Ishikawa (cell line): ENCODE measurements at regions not wholly inside any gene's neighbourhood (a gene's known extent, or its start where the extent isn't known, plus 50 kb on each side); places are given as distances from the start of the nearest gene placed in this dataset.

Experiments used
- CEBPB ChIP-seq: IDR thresholded peaks from 2 replicates; pipeline ENCODE4 v1.6.1; 2012
- CREB1 ChIP-seq: IDR thresholded peaks from 2 replicates; pipeline ENCODE4 v1.6.1; 2012; ENCODE audit warnings: low read depth
- EGR1 ChIP-seq: IDR thresholded peaks from 2 replicates; pipeline ENCODE4 v1.6.1; 2012
- EP300 ChIP-seq: IDR thresholded peaks from 2 replicates; pipeline ENCODE4 v1.6.1; 2012; ENCODE audit warnings: borderline replicate concordance
- FOXM1 ChIP-seq: IDR thresholded peaks from 2 replicates; pipeline ENCODE4 v1.6.1; 2012; ENCODE audit warnings: low read depth, borderline replicate concordance
- NFIC ChIP-seq: IDR thresholded peaks from 2 replicates; pipeline ENCODE4 v1.6.1; 2012
- RAD21 ChIP-seq: IDR thresholded peaks from 2 replicates; pipeline ENCODE4 v1.6.1; 2012; ENCODE audit warnings: low read depth
- TAF1 ChIP-seq: IDR thresholded peaks from 2 replicates; pipeline ENCODE4 v1.6.1; 2012; ENCODE audit warnings: low read depth, mild to moderate bottlenecking
- TCF12 ChIP-seq: IDR thresholded peaks from 2 replicates; pipeline ENCODE4 v1.6.1; 2012; ENCODE audit warnings: low read depth
- TEAD4 ChIP-seq: IDR thresholded peaks from 2 replicates; pipeline ENCODE4 v1.6.1; 2012
- YY1 ChIP-seq: IDR thresholded peaks from 2 replicates; pipeline ENCODE4 v1.6.1; 2012; ENCODE audit warnings: low read depth
- ZBTB7A ChIP-seq: IDR thresholded peaks from 2 replicates; pipeline ENCODE4 v1.6.1; 2012; ENCODE audit warnings: low read depth
- TF ChIP-seq, protein P1 (sequence below): IDR thresholded peaks from 2 replicates; pipeline ENCODE4 v1.6.1; 2012
- TF ChIP-seq, protein P2 (sequence below): IDR thresholded peaks from 2 replicates; pipeline ENCODE4 v1.6.1; 2012
- TF ChIP-seq, protein P3 (sequence below): IDR thresholded peaks from 2 replicates; pipeline ENCODE4 v1.6.1; 2012; ENCODE audit warnings: low read depth, mild to moderate bottlenecking

DNA sequence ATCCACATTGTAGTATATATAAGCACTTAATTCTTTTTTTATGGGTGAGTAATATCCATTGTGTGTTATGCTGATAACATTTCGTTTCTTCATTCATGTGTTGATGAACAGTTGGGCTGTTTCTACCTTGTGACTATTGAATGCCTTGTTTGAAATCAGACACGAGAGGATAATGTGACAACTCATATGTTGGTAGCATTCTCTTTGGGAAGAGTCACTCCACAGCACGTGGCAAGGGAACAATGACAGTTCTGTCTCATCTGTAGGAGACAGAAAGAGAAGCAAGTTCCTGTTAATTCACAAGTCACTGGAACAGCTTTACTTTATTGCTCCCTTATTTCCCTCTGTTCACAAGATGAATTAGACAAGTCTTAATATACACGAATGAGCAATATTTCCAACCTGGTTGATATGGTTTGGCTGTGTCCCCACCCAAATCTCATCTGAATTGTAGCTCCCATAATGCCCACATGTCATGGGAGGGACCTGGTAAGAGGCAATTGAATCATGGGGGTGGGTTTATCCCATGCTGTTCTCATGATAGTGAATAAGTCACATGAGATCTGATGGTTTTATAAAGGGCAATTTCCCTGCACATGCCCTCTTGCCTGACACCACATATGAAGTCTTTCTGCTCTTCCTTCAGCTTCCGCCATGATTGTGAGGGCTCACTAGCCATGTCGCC lies 125.3 kb downstream of the SEC23IP start:
- no peak for TF ChIP-seq YY1
- TF ChIP-seq, protein P1, sequence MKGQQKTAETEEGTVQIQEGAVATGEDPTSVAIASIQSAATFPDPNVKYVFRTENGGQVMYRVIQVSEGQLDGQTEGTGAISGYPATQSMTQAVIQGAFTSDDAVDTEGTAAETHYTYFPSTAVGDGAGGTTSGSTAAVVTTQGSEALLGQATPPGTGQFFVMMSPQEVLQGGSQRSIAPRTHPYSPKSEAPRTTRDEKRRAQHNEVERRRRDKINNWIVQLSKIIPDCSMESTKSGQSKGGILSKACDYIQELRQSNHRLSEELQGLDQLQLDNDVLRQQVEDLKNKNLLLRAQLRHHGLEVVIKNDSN, result no peak

DNA sequence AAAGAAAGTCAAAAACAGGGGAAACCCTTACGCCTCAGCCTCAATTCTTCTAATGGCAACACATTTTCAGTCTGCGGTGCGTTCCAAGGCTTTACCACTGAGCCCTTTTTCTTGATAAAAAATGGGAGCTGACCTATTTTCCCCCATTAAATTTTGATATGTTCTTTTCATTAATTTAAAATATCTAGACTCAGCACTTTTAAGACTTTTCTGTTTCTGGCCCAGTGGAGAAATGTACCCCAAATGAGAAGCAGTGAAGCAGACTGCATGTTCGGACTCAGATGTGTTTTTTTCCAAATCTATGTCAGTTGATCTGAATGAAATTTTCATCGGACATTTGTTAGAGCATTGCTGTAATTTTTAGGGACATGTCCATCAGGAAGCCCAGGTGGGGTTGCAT lies 126.2 kb downstream of the SEC23IP start:
- no peak for TF ChIP-seq YY1
- TF ChIP-seq RAD21, result no peak
- no peak for TF ChIP-seq ZBTB7A
- no peak for TF ChIP-seq FOXM1
- no peak for TF ChIP-seq TAF1
- TF ChIP-seq, protein P2, sequence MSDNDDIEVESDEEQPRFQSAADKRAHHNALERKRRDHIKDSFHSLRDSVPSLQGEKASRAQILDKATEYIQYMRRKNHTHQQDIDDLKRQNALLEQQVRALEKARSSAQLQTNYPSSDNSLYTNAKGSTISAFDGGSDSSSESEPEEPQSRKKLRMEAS, result no peak
- TF ChIP-seq, protein P3, sequence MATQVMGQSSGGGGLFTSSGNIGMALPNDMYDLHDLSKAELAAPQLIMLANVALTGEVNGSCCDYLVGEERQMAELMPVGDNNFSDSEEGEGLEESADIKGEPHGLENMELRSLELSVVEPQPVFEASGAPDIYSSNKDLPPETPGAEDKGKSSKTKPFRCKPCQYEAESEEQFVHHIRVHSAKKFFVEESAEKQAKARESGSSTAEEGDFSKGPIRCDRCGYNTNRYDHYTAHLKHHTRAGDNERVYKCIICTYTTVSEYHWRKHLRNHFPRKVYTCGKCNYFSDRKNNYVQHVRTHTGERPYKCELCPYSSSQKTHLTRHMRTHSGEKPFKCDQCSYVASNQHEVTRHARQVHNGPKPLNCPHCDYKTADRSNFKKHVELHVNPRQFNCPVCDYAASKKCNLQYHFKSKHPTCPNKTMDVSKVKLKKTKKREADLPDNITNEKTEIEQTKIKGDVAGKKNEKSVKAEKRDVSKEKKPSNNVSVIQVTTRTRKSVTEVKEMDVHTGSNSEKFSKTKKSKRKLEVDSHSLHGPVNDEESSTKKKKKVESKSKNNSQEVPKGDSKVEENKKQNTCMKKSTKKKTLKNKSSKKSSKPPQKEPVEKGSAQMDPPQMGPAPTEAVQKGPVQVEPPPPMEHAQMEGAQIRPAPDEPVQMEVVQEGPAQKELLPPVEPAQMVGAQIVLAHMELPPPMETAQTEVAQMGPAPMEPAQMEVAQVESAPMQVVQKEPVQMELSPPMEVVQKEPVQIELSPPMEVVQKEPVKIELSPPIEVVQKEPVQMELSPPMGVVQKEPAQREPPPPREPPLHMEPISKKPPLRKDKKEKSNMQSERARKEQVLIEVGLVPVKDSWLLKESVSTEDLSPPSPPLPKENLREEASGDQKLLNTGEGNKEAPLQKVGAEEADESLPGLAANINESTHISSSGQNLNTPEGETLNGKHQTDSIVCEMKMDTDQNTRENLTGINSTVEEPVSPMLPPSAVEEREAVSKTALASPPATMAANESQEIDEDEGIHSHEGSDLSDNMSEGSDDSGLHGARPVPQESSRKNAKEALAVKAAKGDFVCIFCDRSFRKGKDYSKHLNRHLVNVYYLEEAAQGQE, result no peak
- no peak for TF ChIP-seq TEAD4
- TF ChIP-seq CREB1, result no peak
- TF ChIP-seq NFIC, result no peak
- TF ChIP-seq TCF12, result no peak
- no peak for TF ChIP-seq CEBPB
- TF ChIP-seq, protein P1, result no peak
- TF ChIP-seq EGR1, result no peak
- TF ChIP-seq EP300, result no peak

DNA sequence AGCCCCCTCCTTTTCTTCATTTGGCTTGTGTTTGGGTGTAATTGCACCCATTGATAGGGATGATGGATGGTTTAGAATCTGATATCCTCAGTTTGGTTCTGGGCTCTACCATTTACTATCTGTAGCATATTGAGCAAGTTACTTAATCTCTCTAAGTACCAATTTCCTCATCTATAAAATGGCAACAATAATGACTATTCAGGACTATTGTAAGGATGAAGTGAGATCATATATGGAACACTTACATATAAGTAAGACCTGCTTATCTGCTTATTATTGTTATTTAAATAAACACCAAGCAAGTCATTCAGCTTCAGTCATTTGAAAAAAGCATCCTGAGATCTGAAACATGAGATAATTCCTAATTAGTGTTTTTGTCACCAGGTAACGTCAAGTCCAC lies 127.0 kb downstream of the SEC23IP start:
- no peak for TF ChIP-seq ZBTB7A
- TF ChIP-seq TEAD4, result no peak
- no peak for TF ChIP-seq EGR1
- TF ChIP-seq YY1, result no peak
- no peak for TF ChIP-seq TAF1
- no peak for TF ChIP-seq CEBPB
- TF ChIP-seq TCF12, result no peak
- no peak for TF ChIP-seq CREB1
- TF ChIP-seq, protein P2, result no peak
- TF ChIP-seq NFIC, result no peak
- TF ChIP-seq FOXM1, result no peak
- TF ChIP-seq, protein P1, result no peak
- no peak for TF ChIP-seq RAD21
- TF ChIP-seq EP300, result no peak
- TF ChIP-seq, protein P3, result no peak

DNA sequence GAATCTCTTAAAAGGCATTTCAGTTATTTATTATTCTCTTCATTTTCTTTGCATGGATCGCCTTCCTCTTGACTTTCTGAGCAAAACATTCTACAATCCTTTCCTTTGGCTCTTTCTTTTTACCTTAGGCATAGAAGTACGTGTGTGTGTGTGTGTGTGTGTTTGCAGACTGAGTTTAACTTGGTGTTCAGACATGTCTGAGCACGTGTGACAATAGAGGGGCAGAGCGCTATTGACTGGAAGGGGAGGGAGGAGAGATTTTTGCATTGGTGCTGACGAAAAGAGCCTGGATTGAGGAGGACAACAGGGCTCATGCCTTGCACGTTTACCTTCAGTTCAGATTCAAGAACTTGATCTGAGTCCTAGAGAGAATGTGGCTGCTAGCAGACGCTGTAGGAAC lies 129.8 kb downstream of the SEC23IP start:
- TF ChIP-seq, protein P3, result no peak
- TF ChIP-seq TAF1, result no peak
- no peak for TF ChIP-seq RAD21
- no peak for TF ChIP-seq EP300
- no peak for TF ChIP-seq NFIC
- no peak for TF ChIP-seq TEAD4
- TF ChIP-seq CEBPB, result no peak
- TF ChIP-seq, protein P2, result no peak
- no peak for TF ChIP-seq TCF12
- TF ChIP-seq, protein P1, result no peak
- no peak for TF ChIP-seq EGR1
- TF ChIP-seq CREB1, result no peak
- TF ChIP-seq ZBTB7A, result no peak
- TF ChIP-seq FOXM1, result no peak
- TF ChIP-seq YY1, result no peak
